GM18873 (cell line): ENCODE measurements at regions not wholly inside any gene's neighbourhood (a gene's known extent, or its start where the extent isn't known, plus 50 kb on each side); places are given as distances from the start of the nearest gene placed in this dataset.
"Not testable (repeated sequence)": the region's sequence is repeated elsewhere in the genome, so short reads cannot be mapped to it uniquely, and the experiment has no call there.

Experiments
- ATAC-seq: cut with Tn5 transposase; IDR thresholded peaks from one replicate; pipeline ENCODE4 v1.9.1; 2021; ENCODE audit warnings: mild to moderate bottlenecking, moderate library complexity, moderate number of reproducible peaks; ENCODE audit not compliant: unreplicated experiment, low FRiP score

GRCh38 chr6:165178056-165178455 is 131.3 kb downstream of the C6orf118 start:
- no peak for ATAC-seq

- ATAC-seq, result no peak
These were observed 135.9 kb downstream of the C6orf118 start for GRCh38 chr6:165173484-165173883.

- ATAC-seq, result no peak
These were observed 141.5 kb downstream of the C6orf118 start for GRCh38 chr6:165167861-165168260.

GRCh38 chr6:165167311-165167710 is 142.1 kb downstream of the C6orf118 start:
- no peak for ATAC-seq

- no peak for ATAC-seq
These were observed 145.9 kb downstream of the C6orf118 start for GRCh38 chr6:165163519-165163918.

- no peak for ATAC-seq
These were observed 149.9 kb downstream of the C6orf118 start for GRCh38 chr6:165159460-165159859.

- ATAC-seq, result no peak
These were observed 162.9 kb downstream of the C6orf118 start for GRCh38 chr6:165146456-165146855.

GRCh38 chr6:165135889-165136288 is 173.5 kb downstream of the C6orf118 start:
- ATAC-seq, result no peak

GRCh38 chr6:165129086-165129485 is 180.3 kb downstream of the C6orf118 start:
- ATAC-seq, result no peak

- ATAC-seq, result not testable (repeated sequence)
These were observed 181.7 kb downstream of the C6orf118 start for GRCh38 chr6:165127743-165128142.

GRCh38 chr6:165124681-165125080 is 184.7 kb downstream of the C6orf118 start:
- not testable (repeated sequence) for ATAC-seq

- no peak for ATAC-seq
These were observed 190.0 kb downstream of the C6orf118 start for GRCh38 chr6:165119231-165120020.

GRCh38 chr6:165118736-165119135 is 190.7 kb downstream of the C6orf118 start:
- ATAC-seq, result no peak

GRCh38 chr6:165117806-165118205 is 191.6 kb downstream of the C6orf118 start:
- no peak for ATAC-seq

GRCh38 chr6:165117121-165117520 is 192.3 kb downstream of the C6orf118 start:
- ATAC-seq, result no peak

GRCh38 chr6:165110860-165111259 is 198.5 kb downstream of the C6orf118 start:
- ATAC-seq, result no peak

GRCh38 chr6:165109011-165109410 is 200.4 kb downstream of the C6orf118 start:
- ATAC-seq, result no peak

- ATAC-seq, result no peak
These were observed 203.1 kb downstream of the C6orf118 start for GRCh38 chr6:165106261-165106660.

- ATAC-seq, result no peak
These were observed 211.2 kb downstream of the C6orf118 start for GRCh38 chr6:165098165-165098564.

GRCh38 chr6:165096868-165097267 is 212.5 kb downstream of the C6orf118 start:
- ATAC-seq, result no peak

GRCh38 chr6:165096209-165096608 is 213.2 kb downstream of the C6orf118 start:
- no peak for ATAC-seq

GRCh38 chr6:165092881-165093595 is 216.4 kb downstream of the C6orf118 start:
- no peak for ATAC-seq
